ENCODE measurements at regions not wholly inside any gene's neighbourhood (a gene's known extent, or its start where the extent isn't known, plus 50 kb on each side); places are given as distances from the start of the nearest gene placed in this dataset.

GRCh38 chr10:111837086-111837485, 346.5 kb downstream of the GPAM start:
- TF ChIP-seq CTCF (IDR thresholded peaks at IDR 0.05; ENCODE audit: extremely low read depth in 1 of 2, insufficient read depth in 1 of 2, low read depth in 1 of 2, low read length in 2 of 2) (no peak), POLR2AphosphoS5 (IDR thresholded peaks at IDR 0.05; ENCODE audit: insufficient read depth, low read depth, low read length) (no peak)

Data from endothelial cell of umbilical vein (primary cell).